HG02973 (cell line): ENCODE measurements at regions not wholly inside any gene's neighbourhood (a gene's known extent, or its start where the extent isn't known, plus 50 kb on each side); places are given as distances from the start of the nearest gene placed in this dataset.

Experiments used
- ATAC-seq: cut with Tn5 transposase; IDR thresholded peaks from one replicate; pipeline ENCODE4 v1.9.1; 2021; ENCODE audit warnings: moderate library complexity; ENCODE audit not compliant: unreplicated experiment

DNA sequence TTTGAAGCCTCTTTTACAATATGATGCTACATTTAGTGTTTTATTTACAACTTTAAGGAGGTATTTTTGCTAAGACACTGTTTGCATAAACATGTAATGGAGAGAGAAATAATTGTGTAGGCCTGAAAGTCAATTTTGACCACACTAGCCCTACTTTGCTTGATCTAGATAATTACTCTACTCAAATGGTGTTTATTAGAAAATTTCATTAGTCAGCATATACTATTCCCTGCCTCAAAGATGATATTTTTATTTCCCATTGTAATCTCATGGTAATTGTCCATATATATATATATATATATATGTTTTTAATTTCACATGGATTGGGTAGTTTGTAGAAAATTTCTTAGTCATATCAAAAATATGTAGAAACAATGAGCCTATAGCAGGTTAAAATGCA, 632.2 kb downstream of the SATB2 start:
- ATAC-seq = no peak

- no peak for ATAC-seq
These were observed 640.2 kb downstream of the SATB2 start for GRCh38 chr2:198817536-198817935.

DNA sequence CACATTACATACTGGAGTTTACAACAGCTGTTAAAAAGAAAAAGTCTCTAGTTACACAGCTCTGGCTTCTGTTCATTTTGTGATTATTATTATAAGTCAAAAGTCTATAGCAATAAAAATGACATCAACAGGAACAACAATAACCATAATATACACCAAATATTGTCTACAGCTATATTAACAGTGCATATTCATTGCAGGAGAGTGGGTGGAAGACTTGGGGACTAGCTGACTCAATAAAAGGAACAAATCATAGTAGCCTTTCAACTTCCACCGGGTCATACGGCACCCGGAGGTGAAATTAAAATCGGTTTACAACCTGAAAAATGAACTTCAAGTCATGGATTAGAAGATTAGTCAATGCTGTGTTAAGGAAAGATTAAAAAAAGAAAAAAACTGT, 642.1 kb downstream of the SATB2 start:
- ATAC-seq = no peak

- no peak for ATAC-seq
These were observed 646.5 kb downstream of the SATB2 start for GRCh38 chr2:198811198-198811597.

- no peak for ATAC-seq
These were observed 647.8 kb downstream of the SATB2 start for GRCh38 chr2:198809976-198810375.

GRCh38 chr2:198807131-198807530, 650.6 kb downstream of the SATB2 start:
- no peak for ATAC-seq

DNA sequence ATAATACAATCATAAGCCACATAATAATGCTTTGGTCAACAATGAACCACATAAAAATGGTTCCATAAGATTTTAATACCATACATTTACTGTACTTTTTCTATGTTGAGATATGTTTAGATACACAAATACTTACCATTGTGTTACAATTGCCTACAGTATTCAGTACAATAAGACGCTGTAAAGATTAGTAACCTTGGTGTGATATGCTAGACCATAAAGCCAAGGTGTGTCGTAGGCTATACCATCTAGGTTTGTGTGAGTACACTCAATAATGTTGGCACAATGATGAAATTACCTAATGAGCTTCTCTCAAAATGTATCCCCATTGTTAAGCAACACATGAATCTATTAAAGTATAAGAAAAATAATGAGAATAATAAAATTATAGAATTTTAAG, 662.3 kb downstream of the SATB2 start:
- no peak for ATAC-seq

- no peak for ATAC-seq
These were observed 666.1 kb downstream of the SATB2 start for GRCh38 chr2:198791623-198792022.

GRCh38 chr2:198788676-198789075, 669.1 kb downstream of the SATB2 start:
- no peak for ATAC-seq

DNA sequence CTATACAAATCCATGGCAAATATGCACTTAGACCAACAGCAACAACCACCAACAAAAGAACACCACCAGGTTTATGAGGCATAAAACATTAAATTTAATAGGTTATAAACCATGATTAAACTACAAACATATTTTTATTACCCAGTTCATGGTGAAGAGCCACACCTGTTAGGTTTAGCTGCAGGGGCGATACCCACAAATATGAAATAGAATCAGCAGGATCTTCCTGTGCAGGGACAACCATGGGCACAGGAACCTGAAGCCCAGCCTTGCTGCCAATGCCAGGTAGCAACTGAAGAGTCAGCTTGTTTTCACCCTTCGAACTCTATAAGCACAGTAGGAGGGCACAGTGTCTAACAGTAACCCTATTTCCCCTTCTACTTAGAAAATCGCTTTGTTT, 675.0 kb downstream of the SATB2 start:
- no peak for ATAC-seq

DNA sequence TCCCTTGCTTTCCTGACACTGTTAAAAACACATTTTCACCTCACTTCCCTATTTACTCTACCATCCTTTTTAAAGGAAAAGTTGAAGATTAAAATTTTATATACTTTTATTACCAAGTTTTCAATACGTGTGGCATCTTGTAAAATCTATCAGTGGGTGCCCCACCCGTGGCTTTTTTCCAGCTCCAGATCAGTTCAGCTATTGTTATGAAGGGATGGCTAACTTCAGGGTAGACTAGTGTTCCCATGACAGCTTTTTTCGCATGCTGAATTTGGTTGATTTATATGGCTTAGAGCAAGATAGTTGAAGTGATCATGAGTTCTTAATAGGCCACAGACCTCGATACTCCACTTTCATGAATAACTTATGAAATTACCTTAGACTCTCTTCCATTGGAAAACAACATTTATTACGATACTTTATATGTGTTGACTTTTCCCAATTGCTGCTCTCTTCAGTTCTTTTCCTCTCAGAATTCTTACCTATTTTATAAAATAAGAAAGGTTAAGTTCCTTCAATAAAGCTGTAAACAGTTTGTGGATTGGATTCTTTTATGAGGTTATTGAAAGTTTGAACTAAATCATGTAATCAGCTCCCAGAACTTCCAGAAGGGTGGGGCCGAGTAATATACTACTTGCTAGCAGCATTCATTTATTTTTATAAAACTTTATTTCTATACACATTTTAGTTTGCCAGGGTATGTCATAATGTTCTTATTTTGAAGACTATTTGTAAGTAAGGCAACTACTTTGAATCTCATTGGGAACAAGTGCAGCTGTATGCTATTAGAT, 680.9 kb downstream of the SATB2 start:
- no peak for ATAC-seq

- no peak for ATAC-seq
These were observed 682.0 kb downstream of the SATB2 start for GRCh38 chr2:198775737-198776136.

DNA sequence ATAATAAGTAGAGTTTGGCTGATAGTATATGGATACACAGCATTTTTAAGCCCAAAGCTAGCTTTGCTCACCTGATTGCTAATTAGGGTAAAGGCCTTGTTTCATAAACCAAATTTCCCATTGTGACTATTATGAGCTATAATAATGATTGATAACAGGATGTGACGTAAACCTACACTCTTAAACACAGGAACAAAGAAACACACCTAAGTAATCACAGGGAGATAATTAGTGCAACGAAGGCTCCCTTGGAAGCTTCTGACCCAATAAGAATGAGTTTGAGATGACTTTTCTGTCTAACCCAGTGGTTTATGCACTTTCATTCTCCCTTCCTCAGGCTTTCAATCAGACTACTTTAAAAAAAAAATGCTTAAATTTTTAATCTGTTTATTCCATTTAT, 683.2 kb downstream of the SATB2 start:
- no peak for ATAC-seq

DNA sequence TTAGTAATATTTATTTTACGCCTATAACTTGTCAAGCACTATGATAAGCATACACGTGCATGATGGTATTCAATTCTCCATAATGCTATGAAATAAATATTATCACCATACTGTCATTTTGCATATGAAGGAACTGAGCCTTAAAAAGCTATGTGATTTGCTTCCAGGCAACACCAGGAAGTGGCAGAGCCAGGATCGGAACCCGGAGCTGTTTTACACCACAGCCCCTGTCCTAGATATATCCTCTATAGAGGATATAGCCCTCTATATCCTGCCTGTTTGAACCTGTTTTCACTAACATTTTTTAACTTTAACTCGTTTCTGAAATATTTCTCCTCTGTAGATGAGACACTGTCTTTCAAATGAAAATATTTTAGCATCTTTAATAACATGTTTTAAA, 690.0 kb downstream of the SATB2 start:
- no peak for ATAC-seq

DNA sequence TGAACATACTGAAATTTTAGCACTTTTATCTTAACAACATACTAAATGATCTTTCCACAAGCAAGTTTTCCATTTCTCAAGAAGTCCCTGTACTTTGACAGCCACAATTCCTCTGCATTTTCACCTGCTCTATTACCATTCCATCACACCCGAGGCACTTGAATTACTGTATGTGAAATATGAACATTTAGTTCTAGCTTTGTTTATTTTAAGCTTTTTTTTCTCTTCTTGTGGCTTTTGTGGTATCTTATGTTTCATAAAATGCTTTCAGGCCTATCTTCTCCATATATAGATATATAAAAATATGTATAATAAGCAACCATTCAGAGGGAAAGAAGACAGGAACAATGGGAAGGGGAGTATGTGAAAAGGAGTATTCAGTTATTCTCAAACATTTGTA, 693.9 kb downstream of the SATB2 start:
- ATAC-seq = no peak

- no peak for ATAC-seq
These were observed 695.3 kb downstream of the SATB2 start for GRCh38 chr2:198762441-198762840.

GRCh38 chr2:198757069-198757468, 700.7 kb downstream of the SATB2 start:
- no peak for ATAC-seq

- ATAC-seq = no peak
These were observed 701.6 kb downstream of the SATB2 start for GRCh38 chr2:198756166-198756565.

DNA sequence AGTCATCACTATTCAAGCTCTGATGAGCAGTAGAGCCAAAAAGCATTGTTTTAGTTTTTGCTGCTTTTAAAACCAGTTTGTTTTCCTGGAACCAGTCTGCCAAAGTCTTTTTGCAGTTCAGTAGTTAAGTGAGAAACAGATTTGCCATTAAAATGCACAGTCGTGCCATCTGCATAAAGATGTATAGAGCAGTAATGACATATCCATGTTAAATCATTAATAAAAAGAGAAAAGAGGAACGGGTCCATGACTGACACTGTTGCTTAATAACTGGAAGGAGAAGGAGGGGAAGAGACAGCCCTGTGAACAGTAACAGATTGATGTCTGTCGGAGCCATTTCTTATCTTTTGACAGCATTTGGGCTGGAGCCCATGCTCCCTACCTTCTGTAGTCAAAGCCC, 704.6 kb downstream of the SATB2 start:
- ATAC-seq = no peak

GRCh38 chr2:198749364-198749763, 708.4 kb downstream of the SATB2 start:
- no peak for ATAC-seq

DNA sequence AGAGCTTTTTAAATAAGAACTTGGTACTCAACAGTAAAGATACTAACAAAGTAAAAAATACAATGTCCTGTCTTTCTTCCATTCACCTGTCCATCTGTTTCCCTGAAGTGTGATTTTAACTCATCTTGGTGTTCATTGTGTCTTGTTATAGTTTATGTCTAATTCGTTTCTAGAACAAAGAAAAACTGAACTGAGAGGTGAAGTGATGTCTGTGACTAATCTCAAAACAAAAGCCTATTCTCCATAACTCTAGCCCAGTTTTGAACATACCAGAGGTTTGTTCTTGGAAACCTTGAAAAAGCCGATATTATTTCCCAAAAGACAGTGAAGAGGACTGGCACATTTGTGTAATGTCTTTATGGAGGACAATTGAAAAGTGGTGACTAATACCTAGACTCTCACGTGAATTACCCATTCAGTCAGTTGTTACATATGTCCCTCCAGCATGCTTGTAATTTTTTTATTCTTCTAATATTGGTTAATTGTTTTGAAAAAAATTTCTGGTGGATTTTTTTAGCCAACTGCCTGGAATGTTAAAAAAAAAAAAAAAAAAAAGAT, 725.8 kb downstream of the SATB2 start:
- ATAC-seq = no peak

GRCh38 chr2:198720266-198720665, 737.5 kb downstream of the SATB2 start:
- no peak for ATAC-seq

GRCh38 chr2:198717451-198717850, 740.3 kb downstream of the SATB2 start:
- ATAC-seq = no peak
